MM.1S (cell line): ENCODE measurements at regions not wholly inside any gene's neighbourhood (a gene's known extent, or its start where the extent isn't known, plus 50 kb on each side); places are given as distances from the start of the nearest gene placed in this dataset.

Experiments used
- EZH2 ChIP-seq: fragments of 300-600 bp; sonication (generic); optimal IDR thresholded peaks from 2 replicates; pipeline ENCODE3; 2017; ENCODE audit warnings: low read depth, mild to moderate bottlenecking, antibody characterized with exemption, low read length, mixed read lengths
- EZH2phosphoT487 ChIP-seq: fragments of 300-600 bp; sonication (generic); IDR thresholded peaks from 2 replicates; pipeline ENCODE4 v1.6.1; 2018; ENCODE audit warnings: antibody characterized with exemption, low read length
- TF ChIP-seq, protein P1 (sequence below): fragments of 300-600 bp; sonication (generic); IDR thresholded peaks from 2 replicates; pipeline ENCODE4 v1.5.1; 2016; ENCODE audit warnings: antibody characterized with exemption, low read length, mixed read lengths

DNA sequence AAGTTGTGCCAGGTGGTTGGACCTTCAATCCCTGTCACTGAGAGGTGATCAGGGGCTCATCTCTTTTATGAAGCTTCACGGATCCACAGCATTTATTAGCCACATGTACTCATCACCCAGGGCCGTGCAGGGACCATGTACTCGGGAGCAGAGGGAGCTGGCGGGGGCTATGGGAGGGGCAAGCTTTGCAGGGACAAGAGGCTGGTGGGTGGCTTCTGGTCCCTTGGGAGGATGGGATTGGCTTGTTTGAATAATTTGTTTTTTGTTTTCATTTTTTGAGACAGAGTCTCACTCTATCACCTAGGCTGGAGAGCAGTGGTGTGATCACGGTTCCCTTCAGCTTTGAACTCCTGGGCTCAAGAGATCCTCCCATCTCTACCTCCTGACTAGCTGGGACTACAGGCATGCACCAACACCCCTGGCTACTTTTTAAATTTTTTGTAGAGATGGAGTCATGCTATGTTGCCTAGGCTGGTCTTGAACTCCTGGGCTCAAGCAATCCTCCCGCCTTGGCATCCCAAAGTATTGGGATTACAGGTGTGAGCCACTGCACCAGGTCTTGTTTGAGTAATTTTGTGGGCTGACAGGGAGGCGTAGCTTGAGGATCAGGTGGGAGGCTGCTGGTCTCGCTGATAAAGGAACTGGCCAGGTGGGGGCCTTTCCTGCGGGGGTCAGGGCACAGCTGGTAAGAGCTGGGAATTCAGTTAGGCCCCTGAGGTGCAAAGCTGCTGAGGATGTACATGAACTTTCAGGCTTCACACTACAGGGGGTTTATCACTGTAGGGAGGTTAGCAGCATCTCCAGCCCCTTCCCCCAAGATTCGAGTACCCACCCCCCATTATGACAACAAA is 308.0 kb upstream of the C1orf174 start:
- TF ChIP-seq, protein P1, sequence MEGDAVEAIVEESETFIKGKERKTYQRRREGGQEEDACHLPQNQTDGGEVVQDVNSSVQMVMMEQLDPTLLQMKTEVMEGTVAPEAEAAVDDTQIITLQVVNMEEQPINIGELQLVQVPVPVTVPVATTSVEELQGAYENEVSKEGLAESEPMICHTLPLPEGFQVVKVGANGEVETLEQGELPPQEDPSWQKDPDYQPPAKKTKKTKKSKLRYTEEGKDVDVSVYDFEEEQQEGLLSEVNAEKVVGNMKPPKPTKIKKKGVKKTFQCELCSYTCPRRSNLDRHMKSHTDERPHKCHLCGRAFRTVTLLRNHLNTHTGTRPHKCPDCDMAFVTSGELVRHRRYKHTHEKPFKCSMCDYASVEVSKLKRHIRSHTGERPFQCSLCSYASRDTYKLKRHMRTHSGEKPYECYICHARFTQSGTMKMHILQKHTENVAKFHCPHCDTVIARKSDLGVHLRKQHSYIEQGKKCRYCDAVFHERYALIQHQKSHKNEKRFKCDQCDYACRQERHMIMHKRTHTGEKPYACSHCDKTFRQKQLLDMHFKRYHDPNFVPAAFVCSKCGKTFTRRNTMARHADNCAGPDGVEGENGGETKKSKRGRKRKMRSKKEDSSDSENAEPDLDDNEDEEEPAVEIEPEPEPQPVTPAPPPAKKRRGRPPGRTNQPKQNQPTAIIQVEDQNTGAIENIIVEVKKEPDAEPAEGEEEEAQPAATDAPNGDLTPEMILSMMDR, result no peak
- TF ChIP-seq EZH2 (no peak), EZH2phosphoT487 (no peak)
